BE2C (cell line): ENCODE measurements at regions not wholly inside any gene's neighbourhood (a gene's known extent, or its start where the extent isn't known, plus 50 kb on each side); places are given as distances from the start of the nearest gene placed in this dataset.

Experiments
- DNase-seq: peaks from one replicate; pipeline ENCODE4 v3.0.0-alpha.2; 2020
- H3K27me3 ChIP-seq: fragments of 250-450 bp; sonication (Bioruptor Pico); 2 replicates; pipeline ENCODE4 v1.5.1; 2020; ENCODE audit warnings: mild to moderate bottlenecking
- H3K36me3 ChIP-seq: fragments of 250-450 bp; sonication (Bioruptor Pico); 2 replicates; pipeline ENCODE4 v1.5.1; 2020; ENCODE audit warnings: mild to moderate bottlenecking
- H3K4me1 ChIP-seq: fragments of 250-450 bp; sonication (Bioruptor Pico); 2 replicates; pipeline ENCODE4 v1.5.1; 2020
- H3K4me3 ChIP-seq: 2 replicates; pipeline ENCODE4 v1.5.1; 2011; ENCODE audit warnings: low read depth, low read length
- H3K9me3 ChIP-seq: fragments of 250-450 bp; sonication (Bioruptor Pico); 2 replicates; pipeline ENCODE4 v1.5.1; 2020
- CTCF ChIP-seq: IDR thresholded peaks from 2 replicates; pipeline ENCODE4 v1.5.1; 2012; ENCODE audit warnings: mild to moderate bottlenecking, low read depth, low read length

- no peak overlapping the region for H3K4me3 ChIP-seq
- TF ChIP-seq CTCF = no peak
- no peak for DNase-seq
Measured at GRCh38 chr3:68136411-68136810, 482.0 kb upstream of the SUCLG2 start.

GRCh38 chr3:68135067-68135466 is 480.7 kb upstream of the SUCLG2 start:
- Histone ChIP-seq H3K4me1 (no peaks in the 10 kb centered on the region), H3K9me3 (no peaks in the 10 kb centered on the region), H3K36me3 (no peaks in the 10 kb centered on the region), H3K4me3 (no peak overlapping the region), H3K27me3 (no peaks in the 10 kb centered on the region)
- DNase-seq = no peak
- no peak for TF ChIP-seq CTCF

More at GRCh38 chr3:68136411-68136810, 482.0 kb upstream of the SUCLG2 start:
- no peaks in the 10 kb centered on the region for H3K4me1 ChIP-seq
- no peaks in the 10 kb centered on the region for H3K9me3 ChIP-seq
- no peaks in the 10 kb centered on the region for H3K27me3 ChIP-seq
- H3K36me3 ChIP-seq = no peaks in the 10 kb centered on the region

DNA sequence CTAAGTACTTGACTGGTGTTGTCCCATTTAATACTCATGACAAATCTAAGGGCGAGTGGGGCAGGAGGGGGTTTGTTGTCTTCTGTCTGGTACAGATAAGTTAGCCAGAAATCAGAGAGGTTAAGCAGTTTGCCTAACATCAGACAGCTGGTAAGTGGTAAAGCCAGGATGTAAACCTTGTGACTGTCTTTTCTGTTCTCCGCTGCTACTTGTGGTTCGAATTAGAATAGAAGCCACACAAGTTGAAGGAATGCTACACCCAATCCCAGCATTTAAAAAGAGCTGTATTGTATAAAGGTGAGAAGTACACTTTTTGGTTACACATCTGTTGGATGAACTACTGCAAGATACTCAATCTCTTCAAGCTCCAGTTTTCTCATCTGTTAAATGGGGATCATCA is 474.7 kb upstream of the SUCLG2 start:
- Histone ChIP-seq H3K4me1 (no peaks in the 10 kb centered on the region), H3K4me3 (no peak overlapping the region), H3K27me3 (no peaks in the 10 kb centered on the region), H3K36me3 (no peaks in the 10 kb centered on the region), H3K9me3 (no peaks in the 10 kb centered on the region)
- DNase-seq = no peak
- no peak for TF ChIP-seq CTCF

DNA sequence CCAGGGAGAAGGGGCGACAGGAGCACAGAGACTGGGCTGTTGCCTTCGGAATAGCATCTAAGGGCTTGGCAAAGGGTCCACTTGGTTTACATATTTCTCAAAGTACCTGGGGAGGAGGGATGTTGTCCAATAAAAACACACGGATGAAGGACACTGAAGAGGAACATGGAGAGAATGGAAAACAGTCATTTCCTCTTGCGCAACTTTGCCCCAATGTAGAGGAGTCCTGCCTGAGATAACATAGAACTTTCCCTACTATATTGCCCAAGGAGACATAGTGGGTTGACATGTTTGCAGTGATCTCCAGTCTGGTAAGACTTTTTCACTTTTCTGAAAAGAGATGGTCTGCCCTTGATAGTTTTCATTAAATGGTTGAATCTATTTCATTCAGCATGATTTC is 468.8 kb upstream of the SUCLG2 start:
- no peaks in the 10 kb centered on the region for H3K4me1 ChIP-seq
- no peaks in the 10 kb centered on the region for H3K27me3 ChIP-seq
- no peaks in the 10 kb centered on the region for H3K36me3 ChIP-seq
- DNase-seq = no peak
- no peak for TF ChIP-seq CTCF
- no peak overlapping the region for H3K4me3 ChIP-seq
- no peaks in the 10 kb centered on the region for H3K9me3 ChIP-seq

DNA sequence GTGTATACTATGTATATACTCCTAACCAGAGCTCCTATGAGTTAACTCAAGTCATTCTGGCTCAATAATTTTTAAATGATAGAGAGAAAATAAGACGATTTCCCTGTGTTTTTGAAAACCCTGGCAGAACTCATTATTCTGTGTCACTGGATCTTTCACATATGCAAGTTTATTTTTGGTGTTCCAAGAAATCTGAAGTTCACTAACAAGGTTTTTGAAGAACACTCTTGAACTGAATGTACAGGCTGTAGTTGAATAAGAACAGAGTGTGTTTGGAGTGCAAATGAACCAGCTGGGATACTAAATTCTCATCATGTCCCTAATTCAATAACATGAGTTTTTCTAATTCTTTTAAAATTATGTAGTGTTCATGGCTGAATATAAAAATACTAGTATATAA is 466.9 kb upstream of the SUCLG2 start:
- Histone ChIP-seq H3K36me3 (no peaks in the 10 kb centered on the region), H3K9me3 (no peaks in the 10 kb centered on the region), H3K27me3 (no peaks in the 10 kb centered on the region), H3K4me3 (no peak overlapping the region), H3K4me1 (no peaks in the 10 kb centered on the region)
- no peak for DNase-seq
- TF ChIP-seq CTCF = no peak

- no peak overlapping the region for H3K4me3 ChIP-seq
- no peaks in the 10 kb centered on the region for H3K27me3 ChIP-seq
- no peaks in the 10 kb centered on the region for H3K4me1 ChIP-seq
- H3K36me3 ChIP-seq = no peaks in the 10 kb centered on the region
- H3K9me3 ChIP-seq = no peaks in the 10 kb centered on the region
- TF ChIP-seq CTCF = no peak
- no peak for DNase-seq
Measured at GRCh38 chr3:68116580-68116979, 462.2 kb upstream of the SUCLG2 start.
